ENCODE measurements at regions not wholly inside any gene's neighbourhood (a gene's known extent, or its start where the extent isn't known, plus 50 kb on each side); places are given as distances from the start of the nearest gene placed in this dataset.
A peak's percentile ranks its signal among the peaks of the same experiment; 100 is the strongest.
"Not testable (repeated sequence)": the region's sequence is repeated elsewhere in the genome, so short reads cannot be mapped to it uniquely, and the experiment has no call there.

- TF ChIP-seq POLR2AphosphoS5 (IDR thresholded peaks at IDR 0.05; ENCODE audit: low read depth, low read length) (no peak), TAF1 (IDR thresholded peaks at IDR 0.05; ENCODE audit: borderline replicate concordance, low read depth, low read length) (no peak), POLR2A (IDR thresholded peaks at IDR 0.05; ENCODE audit: low read depth, low read length) (no peak)
- FAIRE-seq: no peak
- DNase-seq (ENCODE audit: insufficient read length): no peak
Observed at GRCh38 chr11:33984682-33985389, 66.7 kb upstream of the CAPRIN1 start.

GRCh38 chr11:33982661-33983060 is 68.9 kb upstream of the CAPRIN1 start:
- no peak for DNase-seq (ENCODE audit: insufficient read length)
- TF ChIP-seq POLR2A (IDR thresholded peaks at IDR 0.05; ENCODE audit: low read depth, low read length): no peak
- TF ChIP-seq POLR2AphosphoS5 (IDR thresholded peaks at IDR 0.05; ENCODE audit: low read depth, low read length): no peak
- no peak for TF ChIP-seq TAF1 (IDR thresholded peaks at IDR 0.05; ENCODE audit: borderline replicate concordance, low read depth, low read length)
- no peak for FAIRE-seq

DNA sequence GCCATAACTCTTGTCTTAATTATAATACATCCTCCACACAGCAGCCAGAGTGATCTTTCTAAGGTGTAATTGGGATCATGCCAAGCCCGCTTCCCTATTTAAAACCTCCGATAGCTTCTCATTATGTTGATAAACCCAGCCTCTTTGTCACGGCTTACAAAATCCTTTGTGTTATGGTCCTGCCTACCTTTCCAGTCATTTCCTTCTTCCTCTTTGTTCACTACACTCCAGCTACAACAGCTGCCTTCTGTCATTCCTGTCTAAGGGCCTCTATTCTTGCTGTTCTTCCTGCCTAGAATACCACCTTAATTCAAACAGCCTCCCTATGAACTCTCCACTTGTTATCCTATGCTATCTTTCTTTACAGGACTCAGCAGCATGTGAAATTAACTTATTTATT is 70.6 kb upstream of the CAPRIN1 start:
- DNase-seq (ENCODE audit: insufficient read length) (no peak), FAIRE-seq (no peak)
- TF ChIP-seq POLR2A (IDR thresholded peaks at IDR 0.05; ENCODE audit: low read depth, low read length) (no peak), POLR2AphosphoS5 (IDR thresholded peaks at IDR 0.05; ENCODE audit: low read depth, low read length) (no peak), TAF1 (IDR thresholded peaks at IDR 0.05; ENCODE audit: borderline replicate concordance, low read depth, low read length) (no peak)

DNA sequence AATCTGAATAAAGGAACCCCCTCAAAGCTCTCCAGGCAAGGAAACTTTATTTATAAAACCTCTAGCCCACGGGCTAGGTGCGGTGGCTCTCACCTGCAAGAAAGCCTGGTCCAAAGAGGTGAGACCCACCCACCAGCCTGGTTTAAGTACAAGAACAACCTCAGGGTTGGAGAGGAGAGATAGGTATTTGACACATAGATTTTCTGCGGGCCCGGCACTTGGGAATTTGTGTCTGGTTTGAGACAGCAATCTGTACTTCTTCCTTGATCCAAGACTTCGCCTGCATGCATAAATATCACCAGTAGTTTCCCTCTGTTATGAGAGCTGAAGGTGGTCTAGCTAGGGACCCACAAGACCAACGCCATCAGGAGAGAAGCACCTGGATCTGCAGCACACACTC is 73.2 kb upstream of the CAPRIN1 start:
- no peak for TF ChIP-seq POLR2A (IDR thresholded peaks at IDR 0.05; ENCODE audit: low read depth, low read length)
- no peak for TF ChIP-seq TAF1 (IDR thresholded peaks at IDR 0.05; ENCODE audit: borderline replicate concordance, low read depth, low read length)
- TF ChIP-seq POLR2AphosphoS5 (IDR thresholded peaks at IDR 0.05; ENCODE audit: low read depth, low read length): no peak
- FAIRE-seq (no peak), DNase-seq (ENCODE audit: insufficient read length) (no peak)

DNA sequence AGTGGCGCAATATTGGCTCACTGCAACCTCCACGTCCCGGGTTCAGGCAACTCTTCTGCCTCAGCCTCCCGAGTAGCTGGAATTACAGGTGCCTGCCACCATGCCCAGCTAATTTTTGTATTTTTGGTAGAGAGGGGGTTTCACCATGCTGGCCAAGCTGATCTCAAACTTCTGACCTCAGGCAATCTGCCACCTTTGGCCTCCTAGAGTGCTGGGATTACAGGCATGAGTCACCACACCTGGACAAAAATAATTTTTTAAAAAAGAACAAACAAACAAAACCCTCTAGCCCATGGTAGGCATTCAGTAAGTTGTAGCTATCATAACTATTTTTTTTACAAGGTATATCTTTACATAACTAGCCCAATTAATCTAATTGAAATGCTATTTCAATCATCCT is 73.9 kb upstream of the CAPRIN1 start:
- FAIRE-seq: no peak
- TF ChIP-seq POLR2AphosphoS5 (IDR thresholded peaks at IDR 0.05; ENCODE audit: low read depth, low read length): no peak
- no peak for TF ChIP-seq TAF1 (IDR thresholded peaks at IDR 0.05; ENCODE audit: borderline replicate concordance, low read depth, low read length)
- TF ChIP-seq POLR2A (IDR thresholded peaks at IDR 0.05; ENCODE audit: low read depth, low read length): no peak
- DNase-seq (ENCODE audit: insufficient read length): no peak

GRCh38 chr11:33976495-33977199 is 74.9 kb upstream of the CAPRIN1 start:
- FAIRE-seq (peak; percentile 70), DNase-seq (ENCODE audit: insufficient read length) (no peak)
- TF ChIP-seq POLR2AphosphoS5 (IDR thresholded peaks at IDR 0.05; ENCODE audit: low read depth, low read length) (no peak), POLR2A (IDR thresholded peaks at IDR 0.05; ENCODE audit: low read depth, low read length) (no peak), TAF1 (IDR thresholded peaks at IDR 0.05; ENCODE audit: borderline replicate concordance, low read depth, low read length) (no peak)

DNA sequence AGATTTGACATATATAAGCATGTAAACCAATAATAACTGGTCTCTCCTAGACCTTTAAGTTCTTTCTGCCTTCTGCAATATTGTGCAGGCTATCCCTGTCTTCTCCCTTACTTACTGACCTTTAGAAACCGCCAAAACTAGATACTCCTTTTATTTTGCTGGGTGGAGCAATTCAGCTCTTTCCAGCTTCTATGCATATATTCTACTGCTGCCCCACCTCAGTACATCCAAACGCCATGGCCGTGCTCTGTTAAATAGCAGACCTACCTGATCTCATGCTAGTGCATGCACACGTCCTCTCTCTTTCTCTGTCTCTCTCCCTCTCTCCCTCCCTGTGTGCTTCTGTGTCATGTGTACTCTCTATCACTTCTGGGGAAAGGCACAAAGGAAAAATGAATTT is 76.7 kb upstream of the CAPRIN1 start:
- TF ChIP-seq POLR2AphosphoS5 (IDR thresholded peaks at IDR 0.05; ENCODE audit: low read depth, low read length): no peak
- no peak for TF ChIP-seq POLR2A (IDR thresholded peaks at IDR 0.05; ENCODE audit: low read depth, low read length)
- TF ChIP-seq TAF1 (IDR thresholded peaks at IDR 0.05; ENCODE audit: borderline replicate concordance, low read depth, low read length): no peak

DNA sequence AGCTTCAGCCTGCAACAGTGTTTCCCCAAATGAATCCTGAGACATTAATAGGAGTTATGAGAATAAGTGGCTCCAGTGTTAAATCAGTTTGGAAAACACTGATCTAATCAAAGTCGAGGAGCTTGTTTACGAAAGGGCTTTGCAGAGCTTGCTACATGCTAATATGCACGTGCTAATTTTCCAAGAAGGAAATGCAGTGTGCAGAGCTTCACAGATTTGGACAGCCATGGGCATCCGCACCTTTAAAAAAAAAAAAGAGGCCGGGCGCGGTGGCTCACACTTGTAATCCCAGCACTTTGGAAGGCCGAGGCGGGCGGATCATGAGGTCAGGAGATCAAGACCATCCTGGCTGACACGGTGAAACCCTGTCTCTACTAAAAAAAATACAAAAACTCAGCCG is 79.7 kb upstream of the LMO2 start:
- not testable (repeated sequence) for FAIRE-seq; DNase-seq (ENCODE audit: insufficient read length)

More for the DNA sequence above, 76.7 kb upstream of the CAPRIN1 start:
- FAIRE-seq (no peak), DNase-seq (ENCODE audit: insufficient read length) (no peak)

DNA sequence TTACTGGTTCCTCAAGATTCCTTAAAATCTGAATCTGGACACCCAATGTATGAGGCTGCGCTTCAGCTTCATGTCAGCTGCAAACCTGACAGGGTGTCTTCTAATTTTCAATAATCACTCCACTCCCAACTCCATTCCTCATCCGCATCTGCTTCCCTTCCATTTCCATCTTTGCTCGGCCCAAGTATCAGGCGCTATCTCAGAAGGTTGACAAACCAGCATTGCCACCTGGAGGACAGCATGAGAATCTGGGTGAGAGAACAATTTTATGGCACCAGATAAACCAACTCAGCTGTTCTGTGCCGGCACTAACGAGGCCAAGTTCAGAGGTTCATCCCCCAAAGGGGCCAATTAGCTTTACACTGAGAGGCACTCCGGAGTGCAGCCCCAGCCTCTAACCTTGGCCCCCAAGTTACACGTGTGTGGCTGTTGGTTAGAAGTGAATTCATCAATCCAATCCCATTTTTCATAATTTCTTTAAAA is 79.1 kb upstream of the LMO2 start:
- peak; percentile 47 for DNase-seq (ENCODE audit: insufficient read length)
- FAIRE-seq: peak; percentile 97
- no peak for TF ChIP-seq POLR2AphosphoS5 (IDR thresholded peaks at IDR 0.05; ENCODE audit: low read depth, low read length)

DNA sequence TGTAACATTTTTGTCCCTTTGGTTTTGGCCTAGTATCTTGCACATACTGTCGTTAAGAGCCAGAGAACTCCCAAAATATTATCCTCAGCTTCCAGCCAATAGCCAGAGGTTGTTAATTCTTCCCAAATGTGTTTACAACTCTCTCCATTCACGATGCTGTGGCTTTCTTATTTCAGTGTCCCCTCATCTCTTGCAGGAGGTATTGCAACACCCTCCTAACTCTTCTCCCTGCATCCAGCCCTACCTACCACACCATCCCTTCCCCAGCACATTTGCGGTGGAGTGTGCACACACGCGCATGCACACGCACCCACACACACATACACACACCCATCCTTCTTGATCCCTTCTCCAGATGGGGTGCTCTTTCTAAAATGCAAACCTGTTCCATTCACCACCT is 75.6 kb upstream of the LMO2 start:
- TF ChIP-seq TAF1 (IDR thresholded peaks at IDR 0.05; ENCODE audit: borderline replicate concordance, low read depth, low read length) (no peak), POLR2A (IDR thresholded peaks at IDR 0.05; ENCODE audit: low read depth, low read length) (no peak), POLR2AphosphoS5 (IDR thresholded peaks at IDR 0.05; ENCODE audit: low read depth, low read length) (no peak)
- FAIRE-seq: no peak
- DNase-seq (ENCODE audit: insufficient read length): no peak

GRCh38 chr11:33965032-33965431 is 73.2 kb upstream of the LMO2 start:
- TF ChIP-seq TAF1 (IDR thresholded peaks at IDR 0.05; ENCODE audit: borderline replicate concordance, low read depth, low read length): no peak
- TF ChIP-seq POLR2A (IDR thresholded peaks at IDR 0.05; ENCODE audit: low read depth, low read length): no peak
- no peak for DNase-seq (ENCODE audit: insufficient read length)
- FAIRE-seq: no peak

- TF ChIP-seq TAF1 (IDR thresholded peaks at IDR 0.05; ENCODE audit: borderline replicate concordance, low read depth, low read length) (no peak), POLR2AphosphoS5 (IDR thresholded peaks at IDR 0.05; ENCODE audit: low read depth, low read length) (no peak), POLR2A (IDR thresholded peaks at IDR 0.05; ENCODE audit: low read depth, low read length) (no peak)
- FAIRE-seq (no peak), DNase-seq (ENCODE audit: insufficient read length) (no peak)
Observed at GRCh38 chr11:33959855-33960400, 68.1 kb upstream of the LMO2 start.

Measured in GM12892 (cell line).